HG03025 (cell line): ENCODE measurements at regions not wholly inside any gene's neighbourhood (a gene's known extent, or its start where the extent isn't known, plus 50 kb on each side); places are given as distances from the start of the nearest gene placed in this dataset.
"Not testable (repeated sequence)": the region's sequence is repeated elsewhere in the genome, so short reads cannot be mapped to it uniquely, and the experiment has no call there.

Source experiments
- ATAC-seq: cut with Tn5 transposase; IDR thresholded peaks from one replicate; pipeline ENCODE4 v1.9.1; 2021; ENCODE audit warnings: mild to moderate bottlenecking, moderate library complexity; ENCODE audit not compliant: unreplicated experiment, low FRiP score

DNA sequence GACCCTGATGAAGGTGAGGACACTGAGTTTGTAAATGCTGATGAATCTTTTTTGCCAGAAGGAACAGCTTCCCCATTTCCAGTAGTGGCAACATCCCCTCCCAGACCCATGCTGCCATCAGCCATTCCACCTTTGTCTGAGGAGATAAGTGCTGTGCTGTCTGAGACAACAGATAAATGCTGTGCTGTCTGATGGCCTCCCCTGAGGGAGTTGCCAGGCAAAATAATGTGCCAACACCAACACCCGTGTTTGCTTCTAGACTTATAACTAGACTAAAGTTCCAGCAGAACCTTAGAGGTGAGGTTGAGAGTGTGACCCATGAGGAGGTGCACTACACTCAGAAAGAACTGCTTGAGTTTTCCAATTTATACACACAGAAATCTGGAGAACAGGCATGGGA is 349.5 kb downstream of the C12orf75 start:
- no peak for ATAC-seq

DNA sequence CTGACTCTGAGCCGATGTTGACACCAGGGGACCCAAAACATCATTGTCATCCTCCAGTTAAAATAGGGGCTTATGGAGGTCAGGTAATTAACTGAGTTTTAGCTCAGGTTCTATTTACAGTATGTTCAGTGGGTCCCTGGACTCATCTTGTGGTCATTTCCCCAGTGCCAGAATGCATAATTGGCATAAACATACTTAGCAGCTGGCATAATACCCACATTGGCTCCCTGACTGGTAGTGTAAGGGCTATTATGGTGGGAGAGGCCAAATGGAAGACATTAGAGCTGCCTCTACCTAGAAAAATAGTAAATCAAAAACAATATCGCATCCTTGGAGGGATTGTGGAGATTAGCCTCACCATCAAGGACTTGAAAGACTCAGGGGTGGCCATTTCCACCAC is 350.9 kb downstream of the C12orf75 start:
- ATAC-seq = no peak

DNA sequence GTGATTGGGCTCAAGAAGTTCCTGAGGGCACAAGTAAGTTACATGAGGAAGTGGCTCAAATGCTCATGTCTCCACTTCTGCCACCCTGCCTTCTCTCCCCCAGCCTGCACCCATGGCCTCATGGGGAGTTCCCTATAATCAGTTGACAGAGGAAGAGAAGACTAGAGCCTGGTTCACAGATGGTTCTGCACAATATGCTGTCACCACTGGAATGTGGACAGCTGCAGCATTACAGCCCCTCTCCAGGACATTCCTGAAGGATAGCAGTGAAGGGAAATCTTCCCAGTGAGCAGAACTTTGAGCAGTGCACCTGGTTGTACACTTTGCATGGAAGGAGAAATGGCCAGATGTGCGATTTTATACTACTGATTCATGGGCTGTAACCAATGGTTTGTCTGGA is 352.3 kb downstream of the C12orf75 start:
- not testable (repeated sequence) for ATAC-seq

DNA sequence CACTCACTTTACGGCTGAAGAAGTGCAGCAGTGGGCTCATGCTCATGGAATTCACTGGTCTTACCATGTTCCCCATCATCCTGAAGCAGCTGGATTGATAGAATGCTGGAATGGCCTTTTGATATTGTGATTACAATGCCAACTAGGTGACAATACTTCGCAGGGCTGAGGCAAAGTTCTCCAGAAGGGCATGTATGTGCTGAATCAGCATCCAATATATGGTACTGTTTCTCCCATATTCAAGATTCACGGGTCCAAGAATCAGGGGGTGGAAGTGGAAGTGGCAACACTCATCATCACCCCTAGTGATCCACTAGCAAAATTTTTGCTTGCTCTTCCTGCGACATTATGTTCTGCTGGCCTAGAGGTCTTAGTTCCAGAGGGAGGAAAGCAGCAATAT is 353.3 kb downstream of the C12orf75 start:
- ATAC-seq = not testable (repeated sequence)

DNA sequence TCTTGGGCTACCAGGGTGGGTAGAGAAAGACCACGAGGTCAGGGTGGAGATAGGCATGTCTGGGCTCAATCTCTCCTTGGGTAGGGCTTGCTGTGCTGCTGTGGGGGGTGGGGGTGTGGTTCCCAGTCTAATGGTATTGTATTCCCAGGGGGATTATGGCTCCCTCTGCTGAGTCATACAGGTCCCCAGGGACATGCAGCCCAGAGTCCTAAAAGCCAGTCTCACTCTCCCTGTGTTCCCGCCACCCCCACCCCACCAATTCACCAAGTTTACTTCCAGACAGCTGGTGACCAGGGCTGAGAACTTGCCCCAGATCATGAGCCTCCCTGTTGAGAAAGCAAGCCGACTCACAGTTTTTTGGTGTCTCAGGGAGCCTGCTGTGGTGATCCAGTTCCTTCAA is 367.6 kb downstream of the C12orf75 start:
- no peak for ATAC-seq

DNA sequence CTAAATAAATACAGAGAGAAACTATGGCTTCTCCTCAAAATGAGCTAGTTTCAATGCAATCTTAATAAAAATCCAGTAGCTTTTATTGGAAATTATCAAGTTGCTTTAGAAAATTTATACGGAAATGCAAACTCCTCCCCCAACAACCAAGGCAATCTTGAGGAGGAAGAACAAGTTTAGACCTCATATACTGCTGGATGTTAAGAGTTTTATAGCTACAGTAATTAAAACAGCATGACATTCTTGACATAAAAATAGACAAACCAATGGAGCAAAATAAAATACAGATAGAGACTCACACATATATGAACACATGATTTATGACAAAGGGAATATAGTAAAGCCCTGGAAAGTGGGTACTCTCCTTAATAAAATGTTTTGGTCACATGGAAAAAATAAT is 368.7 kb downstream of the C12orf75 start:
- no peak for ATAC-seq

DNA sequence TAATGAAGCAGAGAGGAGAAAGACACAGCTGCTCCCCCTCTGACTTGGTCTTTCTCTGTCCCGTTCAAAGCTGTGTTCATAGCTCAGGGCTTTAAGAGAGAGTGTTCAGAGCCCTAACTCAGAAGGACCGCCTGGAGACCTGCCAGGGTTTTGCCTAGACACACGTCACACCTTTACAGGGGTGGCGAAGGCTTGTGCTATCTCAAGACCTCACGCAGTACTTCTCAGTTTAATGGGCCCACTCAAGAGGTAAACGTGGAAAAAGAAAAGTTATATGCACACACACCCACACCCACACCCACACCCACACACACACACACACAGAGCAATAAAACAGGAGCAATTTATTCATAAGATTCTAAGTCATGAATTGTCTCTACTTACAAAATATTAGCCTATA is 374.3 kb downstream of the C12orf75 start:
- no peak for ATAC-seq

DNA sequence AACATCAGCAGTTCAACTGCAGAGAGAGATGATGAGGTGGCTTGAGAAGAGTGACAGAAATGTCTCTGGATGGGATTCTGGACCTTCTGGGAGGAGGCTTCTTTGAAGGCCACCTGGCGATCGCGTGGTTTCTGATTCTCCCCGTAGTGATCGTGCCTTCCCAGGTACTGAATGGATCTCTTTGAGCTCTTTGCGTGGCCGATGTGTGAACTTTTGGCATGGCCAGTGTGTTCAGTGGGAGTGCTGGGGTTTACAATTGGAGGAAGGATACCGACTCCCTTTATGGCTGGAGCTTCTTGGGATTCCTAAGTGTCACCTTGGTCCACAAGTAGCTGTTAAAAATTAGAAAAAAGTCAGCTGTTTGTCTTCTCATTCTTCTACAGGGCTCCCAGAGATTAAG is 374.7 kb downstream of the C12orf75 start:
- ATAC-seq = no peak

DNA sequence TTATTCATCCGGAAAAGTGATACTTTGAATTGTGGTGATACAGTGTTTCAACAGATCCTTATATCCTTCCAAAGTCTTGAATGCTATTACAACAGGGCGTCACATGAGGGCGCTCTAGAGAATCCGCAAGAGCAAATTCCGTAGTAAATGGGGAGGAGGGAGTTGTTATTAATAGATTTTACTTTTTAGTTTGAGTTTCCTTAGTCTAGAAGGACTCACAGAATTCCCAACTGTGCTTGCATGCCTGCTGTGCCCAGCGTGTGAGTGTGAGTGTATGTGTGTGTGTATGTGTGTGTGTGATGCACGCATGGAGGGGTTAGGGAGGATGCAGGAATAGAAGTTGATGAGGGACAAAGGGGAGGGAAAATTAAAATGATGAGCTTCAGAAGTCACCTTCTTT is 375.3 kb downstream of the C12orf75 start:
- ATAC-seq = no peak

DNA sequence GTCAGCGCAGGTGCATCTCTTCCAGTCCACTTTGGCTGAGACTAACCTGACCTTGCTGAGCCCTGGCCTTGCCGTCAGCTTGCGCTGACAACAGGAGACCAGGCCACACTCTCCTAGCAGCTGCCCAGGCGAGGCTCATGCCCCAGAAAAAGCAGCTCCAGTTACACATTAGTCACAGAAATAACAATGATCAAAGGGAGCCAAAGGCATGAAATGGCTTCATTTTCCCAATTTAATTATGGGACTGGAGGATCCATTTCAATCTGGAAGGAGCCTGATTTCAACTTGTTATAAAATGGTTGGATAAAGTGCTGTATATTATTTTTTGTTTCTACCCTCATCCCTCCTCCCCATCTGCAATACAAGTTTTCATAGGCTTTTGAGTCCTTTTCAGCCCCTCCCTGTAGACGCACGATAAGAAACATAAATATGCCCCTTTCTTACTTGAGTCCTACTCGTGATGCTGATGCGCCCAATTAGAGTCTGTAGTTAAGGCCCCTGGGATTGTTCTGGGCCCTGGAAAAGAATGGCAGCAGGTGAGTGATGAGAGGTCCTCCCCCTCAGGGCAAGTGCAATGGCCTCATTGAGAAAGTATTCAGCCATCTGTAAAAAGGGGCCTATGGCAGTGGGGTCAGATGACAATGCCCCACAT is 376.0 kb downstream of the C12orf75 start:
- ATAC-seq = no peak

DNA sequence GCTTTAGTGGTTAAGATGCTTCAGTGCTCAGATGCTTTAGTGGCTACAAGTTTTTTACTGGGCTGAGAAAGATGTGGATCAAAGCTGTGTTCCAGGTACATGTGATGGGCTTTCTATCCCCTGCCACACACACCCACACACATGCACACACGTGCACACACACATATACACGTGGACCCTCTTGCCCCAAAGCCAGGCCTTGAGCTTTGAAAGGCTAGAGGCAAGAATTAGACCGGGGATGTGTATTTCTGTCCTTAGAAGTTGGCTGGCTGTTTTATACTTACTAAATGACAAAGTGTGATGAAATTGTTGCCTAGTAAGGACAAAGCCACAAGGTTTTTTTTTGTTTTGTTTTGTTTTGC is 376.5 kb downstream of the C12orf75 start:
- ATAC-seq = no peak

DNA sequence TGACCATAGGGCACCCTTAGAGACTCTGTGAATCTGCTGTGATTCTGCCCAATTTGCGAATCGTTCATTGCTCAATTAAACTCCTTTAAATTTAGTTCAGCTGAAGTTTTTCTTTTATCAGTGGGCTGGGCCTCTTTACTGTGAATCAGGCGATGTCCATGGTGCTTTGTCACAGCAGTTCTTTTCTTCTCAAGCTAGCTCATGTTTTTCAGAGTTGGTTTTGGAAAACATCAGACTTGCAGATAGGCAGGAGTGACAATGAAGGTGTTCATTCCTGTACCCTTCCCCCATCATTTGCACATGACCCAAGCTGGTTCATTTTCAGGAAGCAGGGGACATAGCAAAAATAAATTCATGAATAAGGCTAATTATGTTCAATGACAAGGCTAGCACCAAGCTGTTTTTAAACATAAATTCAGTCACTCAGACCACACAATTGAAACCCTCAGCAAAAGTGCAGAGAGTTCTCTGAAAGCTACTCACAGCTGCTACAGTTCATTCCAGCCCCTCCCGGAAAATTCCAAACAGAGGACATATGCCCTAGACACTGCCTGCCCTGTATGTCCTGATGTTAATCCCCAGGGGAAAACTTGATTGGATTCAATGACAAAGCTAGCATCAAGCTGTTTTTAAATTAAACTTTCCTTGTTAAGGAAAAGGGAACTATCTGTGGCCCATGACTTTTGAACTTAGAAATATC is 383.3 kb downstream of the C12orf75 start:
- no peak for ATAC-seq

DNA sequence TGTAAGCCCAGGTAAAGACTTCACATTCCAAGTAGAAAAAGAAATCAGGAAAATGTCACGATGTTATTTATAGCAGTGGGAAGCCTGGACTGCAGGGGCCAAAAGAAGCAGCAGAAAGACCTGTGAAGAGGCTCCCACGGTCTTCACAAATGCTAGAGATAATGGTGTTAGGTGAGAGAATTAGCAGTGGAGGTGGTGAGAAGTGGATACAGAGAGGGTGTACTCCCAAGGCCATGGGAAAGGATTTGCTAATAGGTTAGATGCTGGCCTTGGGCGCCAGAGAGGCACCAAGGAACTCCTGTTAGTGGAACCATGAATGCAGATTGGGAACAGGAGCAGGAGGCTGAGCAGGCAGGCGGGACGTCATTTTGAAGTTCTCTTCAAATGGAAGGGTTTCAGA is 386.1 kb downstream of the C12orf75 start:
- ATAC-seq = no peak

DNA sequence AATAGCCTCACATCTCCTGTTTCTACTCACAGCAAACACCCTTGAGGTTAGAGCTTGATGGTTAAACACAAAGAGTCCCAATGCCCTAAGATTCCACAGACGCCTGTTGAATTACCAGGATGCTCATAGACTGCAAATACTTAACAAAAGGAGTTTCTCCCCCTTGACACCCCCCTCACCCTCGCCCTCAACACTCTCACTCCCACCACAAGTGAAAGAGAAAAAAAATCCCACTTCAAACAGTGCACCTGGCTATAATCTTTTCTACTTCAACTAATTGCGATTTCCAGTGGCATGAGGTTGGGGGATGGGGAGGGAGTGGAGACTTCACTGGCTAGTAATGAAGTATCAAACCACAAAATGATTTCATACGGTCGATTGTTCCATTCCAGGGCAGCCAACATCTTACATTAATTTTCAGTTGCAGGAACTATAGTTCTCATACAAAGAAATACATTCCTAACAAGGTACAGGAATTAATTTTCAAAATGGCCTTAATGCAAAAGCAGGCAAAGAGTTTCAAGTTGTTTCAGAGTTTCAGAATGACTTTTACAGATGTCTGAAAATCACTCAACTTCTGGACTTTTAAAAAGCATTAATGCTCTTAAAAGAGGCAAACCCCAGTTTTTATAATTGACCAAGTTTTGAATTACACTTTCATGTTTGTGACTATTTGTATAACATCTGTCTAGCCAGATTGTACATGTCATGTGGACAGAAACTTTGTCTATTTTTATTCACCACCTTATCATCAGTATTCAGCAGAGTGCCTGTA is 390.7 kb downstream of the C12orf75 start:
- peak; percentile 61 for ATAC-seq

DNA sequence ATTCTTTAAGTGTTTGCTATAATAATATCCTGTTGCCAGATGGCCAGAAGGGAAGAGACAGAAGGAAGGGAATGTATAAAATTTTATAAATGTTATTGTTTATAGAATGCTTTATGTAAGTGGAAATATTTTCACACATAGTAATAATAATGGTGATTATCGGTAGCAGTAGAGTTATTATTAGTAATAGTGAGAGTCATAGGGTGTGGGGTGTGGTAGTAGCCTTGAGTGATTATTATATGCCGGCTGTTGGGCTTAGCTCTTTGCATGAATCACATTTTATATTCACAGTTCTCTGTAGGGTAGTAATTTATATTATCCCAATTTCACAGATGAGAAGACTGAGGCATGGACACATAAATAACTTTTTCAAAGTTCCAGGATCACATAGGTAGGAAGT is 391.4 kb downstream of the C12orf75 start:
- no peak for ATAC-seq

DNA sequence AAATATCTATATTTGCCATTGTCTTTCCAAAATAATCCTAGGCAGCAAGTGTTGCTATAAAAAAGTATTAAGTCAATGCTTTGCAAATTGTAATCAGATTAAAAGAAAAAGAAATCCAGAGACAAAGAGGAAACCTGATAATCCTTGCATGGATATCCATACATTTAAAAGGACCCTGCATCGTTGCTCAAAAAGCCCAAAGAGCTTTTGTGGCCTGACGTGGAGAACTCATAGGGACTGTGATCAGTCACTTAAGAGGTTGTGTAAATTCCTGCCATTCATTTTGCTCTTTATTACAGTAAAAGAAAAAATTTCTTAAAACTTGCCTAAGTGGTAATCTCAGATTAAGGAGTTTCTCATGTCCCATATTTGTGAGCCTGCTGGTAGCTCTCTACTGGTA is 392.6 kb downstream of the C12orf75 start:
- no peak for ATAC-seq

DNA sequence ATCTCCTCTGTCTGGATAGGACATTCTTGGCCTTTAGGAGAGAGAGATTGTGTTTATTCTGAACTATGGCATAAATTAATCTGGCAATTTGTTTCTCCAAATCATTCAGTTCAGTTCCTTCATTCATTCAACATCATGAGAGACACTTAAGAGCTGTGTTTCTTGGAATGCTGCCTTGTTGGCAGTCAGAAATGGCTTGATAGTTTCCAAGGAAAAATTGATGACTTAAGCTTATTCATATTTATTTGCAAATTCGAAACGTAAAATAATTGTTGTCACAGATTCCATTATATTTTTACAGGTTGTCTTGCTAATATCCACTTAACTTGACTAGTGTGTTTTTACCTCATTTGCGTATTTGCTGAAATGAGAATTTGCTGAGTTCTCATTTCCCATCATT is 393.0 kb downstream of the C12orf75 start:
- no peak for ATAC-seq

DNA sequence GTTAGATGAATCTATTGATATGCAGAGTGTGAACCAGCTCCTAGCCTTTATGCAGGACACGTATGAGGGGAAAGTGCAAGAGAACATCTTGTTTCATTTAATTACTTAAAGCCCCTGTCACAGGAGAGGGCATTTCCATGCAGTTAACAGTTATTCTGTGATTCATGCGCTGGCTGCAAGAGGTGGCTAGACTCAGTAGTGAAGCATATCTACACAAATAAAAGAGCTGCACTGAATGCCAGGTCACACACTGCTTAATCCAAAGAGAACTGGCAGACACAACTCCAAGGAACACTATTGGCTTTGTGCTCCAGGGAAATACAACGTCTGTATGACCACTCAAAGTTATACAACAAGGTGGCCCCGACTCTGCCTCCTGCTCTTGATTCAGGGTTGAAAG is 394.1 kb downstream of the C12orf75 start:
- ATAC-seq = no peak

DNA sequence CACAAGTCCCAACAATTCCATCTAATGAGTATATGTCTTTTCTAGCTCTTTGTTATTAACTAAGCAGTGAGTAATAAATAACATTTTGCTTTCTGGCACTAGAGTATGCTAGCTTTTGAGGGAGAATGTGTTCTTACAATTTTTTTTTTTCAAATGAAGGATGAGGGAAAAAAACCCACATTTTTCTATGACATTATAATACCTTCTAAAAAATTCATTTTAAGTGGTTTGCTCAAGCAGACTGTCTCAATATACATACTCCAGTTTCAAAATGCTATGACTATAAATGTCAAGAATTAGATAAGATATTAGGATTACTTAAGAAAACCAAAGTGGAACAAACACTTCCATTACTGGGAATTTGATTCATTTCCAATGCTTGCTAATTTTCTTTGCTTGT is 394.6 kb downstream of the C12orf75 start:
- no peak for ATAC-seq

DNA sequence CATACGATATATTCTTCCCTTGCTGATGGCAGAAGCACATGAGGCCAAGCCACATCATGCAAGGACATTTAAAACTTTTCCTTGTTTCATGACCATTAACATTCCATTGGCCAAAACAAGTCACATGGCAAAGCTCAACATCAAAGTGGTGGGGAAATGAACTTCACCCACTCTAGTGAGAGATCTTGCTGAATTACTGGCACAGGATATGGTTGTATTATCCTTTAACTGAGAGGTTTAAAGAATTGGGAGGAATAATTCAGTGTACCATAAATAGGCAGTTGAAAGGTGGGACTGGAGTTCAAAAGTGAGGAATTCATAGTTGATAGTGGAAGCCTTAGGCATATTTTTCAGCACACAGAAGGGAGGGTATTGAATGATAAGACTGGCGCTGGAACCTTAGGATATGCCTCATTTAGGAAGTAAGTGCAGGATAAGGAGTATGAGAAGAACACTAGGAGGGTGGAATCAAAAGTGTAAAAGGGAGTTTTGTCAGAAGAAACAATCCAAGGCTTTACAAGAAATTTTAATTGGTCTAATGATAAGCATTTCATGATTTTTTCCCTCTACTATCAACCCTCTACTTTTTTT is 398.8 kb downstream of the C12orf75 start:
- ATAC-seq = no peak

DNA sequence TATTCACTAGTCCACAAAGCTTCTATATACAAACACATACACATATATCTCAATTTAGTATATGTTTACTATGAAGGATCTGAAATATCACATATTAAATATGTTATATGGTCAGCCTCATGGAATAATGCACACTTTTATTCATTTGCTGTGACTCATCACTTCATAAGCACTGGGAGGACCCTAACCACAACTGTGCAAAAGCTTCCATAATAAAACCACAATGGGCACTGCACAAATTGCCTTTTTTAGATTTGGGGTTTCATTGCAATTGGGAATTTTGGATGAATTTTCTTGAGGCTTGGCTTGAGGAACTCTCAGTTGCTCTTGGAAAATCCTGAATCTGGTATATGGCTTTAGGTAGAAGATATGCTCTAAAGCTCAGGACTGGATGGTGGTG is 399.4 kb downstream of the C12orf75 start:
- no peak for ATAC-seq
